ENCODE measurements at regions not wholly inside any gene's neighbourhood (a gene's known extent, or its start where the extent isn't known, plus 50 kb on each side); places are given as distances from the start of the nearest gene placed in this dataset.
"Not testable (repeated sequence)": the region's sequence is repeated elsewhere in the genome, so short reads cannot be mapped to it uniquely, and the experiment has no call there.

- DNase-seq, result no peak
Observed at GRCh38 chr10:91088300-91089140, 131.9 kb upstream of the PCGF5 start.

DNA sequence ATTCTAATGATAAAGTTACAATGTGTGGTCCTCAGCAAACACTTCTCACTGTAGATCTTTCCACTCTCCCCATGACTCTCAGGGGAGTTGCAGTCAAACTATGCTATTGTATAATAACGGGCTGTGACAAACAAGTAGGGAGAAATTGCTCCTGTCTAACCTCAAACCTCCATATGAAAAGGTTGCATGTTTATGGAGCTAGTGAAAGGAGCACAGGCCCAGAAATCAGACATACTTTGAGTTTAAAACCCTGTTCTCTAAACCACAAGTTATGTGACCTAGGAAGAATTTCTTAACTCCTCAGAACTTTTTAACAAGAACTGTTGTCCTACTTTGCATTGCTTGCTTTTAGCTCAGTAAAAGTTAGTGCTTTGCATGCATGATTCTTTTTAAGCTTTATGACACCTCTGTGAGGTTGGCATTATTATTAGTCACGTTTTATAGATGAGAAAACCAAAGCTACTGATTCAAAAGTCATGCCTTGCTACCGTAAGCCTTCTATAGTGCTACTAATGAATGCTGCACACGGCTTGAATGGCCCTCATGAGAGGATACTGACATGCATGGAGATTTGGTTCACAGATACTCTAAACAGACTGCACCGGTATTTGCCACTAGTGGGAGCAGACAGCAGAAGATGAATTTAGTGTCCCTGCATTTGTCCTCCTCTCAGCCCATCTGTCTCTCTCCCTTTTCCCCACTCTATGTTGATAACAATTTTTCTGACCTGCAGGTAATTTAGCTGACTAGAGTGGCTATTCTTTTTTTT lies 129.5 kb upstream of the PCGF5 start:
- no peak for DNase-seq

DNA sequence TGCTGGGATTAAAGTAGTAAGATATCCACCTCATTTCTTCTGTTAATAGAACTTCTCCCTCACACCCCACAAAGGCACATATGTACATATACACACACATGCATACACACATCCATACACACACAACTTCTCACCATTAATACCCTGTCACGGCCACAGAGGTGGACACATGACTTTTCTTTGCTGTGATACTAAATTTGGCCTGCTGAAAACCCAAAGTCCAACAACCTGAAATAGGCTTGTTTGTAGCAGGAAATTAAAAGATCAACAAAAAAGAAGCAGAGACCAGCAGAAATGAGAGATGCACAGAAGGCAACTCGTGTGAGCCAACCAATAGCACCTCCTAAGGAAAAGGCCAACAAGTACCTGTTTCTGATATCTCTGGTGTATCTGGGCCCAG lies 128.7 kb upstream of the PCGF5 start:
- DNase-seq, result no peak

GRCh38 chr10:91096274-91096673 lies 124.2 kb upstream of the PCGF5 start:
- DNase-seq, result no peak

DNA sequence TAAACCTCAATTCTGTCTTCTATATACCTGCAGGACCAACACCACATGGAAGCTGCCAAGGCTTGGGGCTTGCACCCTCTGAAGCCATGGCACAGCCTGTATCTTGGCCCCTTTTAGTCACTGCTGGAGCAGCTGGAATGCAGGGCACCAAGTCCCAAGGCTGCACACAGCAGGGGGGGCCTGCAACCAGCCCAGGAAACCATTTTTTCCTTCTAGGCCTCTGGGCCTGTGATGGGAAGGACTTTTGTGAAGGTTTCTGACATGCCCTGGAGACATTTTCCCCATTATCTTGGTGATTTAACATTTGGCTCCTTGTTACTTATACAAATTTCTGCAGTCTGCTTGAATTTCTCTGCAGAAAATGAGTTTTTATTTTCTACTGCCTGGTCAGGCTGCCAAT lies 123.2 kb upstream of the PCGF5 start:
- DNase-seq, result no peak

GRCh38 chr10:91098021-91098420 lies 122.4 kb upstream of the PCGF5 start:
- DNase-seq, result not testable (repeated sequence)

DNA sequence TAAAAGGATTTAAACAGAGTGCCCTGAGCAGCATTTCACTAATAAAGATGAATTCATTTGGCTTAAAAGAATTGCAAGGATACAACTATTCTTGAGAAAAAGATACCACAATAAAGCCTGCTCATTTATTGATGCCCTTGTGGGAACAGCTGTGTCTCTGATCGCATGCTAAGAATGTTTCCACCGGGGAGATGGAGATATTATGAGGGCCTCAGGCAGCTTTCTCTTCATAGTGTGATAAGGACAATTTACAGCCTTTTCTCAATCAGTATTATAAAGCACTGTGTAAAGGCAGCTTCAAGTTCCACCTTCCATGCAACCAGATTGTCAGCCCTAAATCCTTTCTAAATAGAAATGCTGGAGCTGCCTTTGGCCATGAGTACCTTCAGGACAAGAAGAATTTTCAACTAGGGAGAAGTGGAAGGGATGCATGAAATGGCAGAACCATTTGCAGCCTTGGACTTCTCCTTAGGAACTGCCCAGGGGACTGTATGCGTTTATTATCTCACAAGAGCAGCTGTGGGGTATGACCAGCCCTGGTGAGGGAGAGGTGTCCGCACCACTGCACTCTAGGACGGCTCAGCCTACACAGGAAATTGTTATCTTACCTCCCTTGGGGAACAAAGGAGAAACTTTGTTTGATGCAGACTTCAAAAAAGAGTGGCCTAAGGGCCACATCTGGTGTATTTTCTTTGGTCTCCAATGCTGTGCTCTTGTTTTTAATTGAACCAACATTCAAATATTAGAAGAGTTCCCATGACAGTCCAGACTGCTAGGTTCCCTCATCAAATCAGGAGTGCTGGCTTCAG lies 116.9 kb upstream of the PCGF5 start:
- peak; percentile 20 for DNase-seq

DNA sequence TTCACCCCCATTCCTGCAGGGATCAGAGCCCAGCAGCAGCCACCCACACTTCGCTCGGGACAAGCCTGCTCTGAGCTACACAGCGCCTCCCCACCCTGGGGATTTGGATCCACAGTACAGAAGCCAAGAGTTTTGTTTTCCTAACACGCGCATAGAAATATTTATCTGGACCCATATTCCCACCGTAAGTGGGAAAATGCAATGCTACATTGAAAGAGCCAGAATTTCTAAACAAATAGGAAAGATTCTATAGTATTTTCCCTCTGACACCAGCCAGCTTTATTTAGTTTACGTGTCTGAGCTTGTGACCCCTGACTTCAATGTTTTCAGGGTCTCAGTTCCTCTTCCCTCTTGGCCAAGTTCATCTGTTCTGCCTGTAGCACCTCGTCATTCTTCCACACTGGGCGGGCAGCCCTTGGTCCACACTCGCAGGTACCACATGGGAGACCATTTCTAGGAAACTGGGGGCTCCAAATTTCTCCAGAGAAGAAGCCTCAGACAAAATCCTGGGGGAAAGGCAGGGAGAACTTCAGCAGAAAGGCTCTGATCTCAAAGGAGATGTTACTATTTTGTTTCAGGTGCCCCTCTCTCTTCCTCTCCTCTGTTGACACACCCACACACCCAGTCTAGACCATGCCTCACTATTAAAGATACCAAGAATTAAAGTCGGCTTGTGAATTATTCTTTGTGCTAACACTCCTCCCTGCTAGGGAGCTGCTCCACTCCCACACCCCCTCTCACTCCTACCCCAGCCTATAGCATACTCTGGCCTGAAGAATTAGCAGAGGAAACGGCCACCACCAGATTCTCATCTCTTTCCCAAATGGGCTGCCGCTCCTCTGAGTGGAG lies 116.0 kb upstream of the PCGF5 start:
- no peak for DNase-seq

DNA sequence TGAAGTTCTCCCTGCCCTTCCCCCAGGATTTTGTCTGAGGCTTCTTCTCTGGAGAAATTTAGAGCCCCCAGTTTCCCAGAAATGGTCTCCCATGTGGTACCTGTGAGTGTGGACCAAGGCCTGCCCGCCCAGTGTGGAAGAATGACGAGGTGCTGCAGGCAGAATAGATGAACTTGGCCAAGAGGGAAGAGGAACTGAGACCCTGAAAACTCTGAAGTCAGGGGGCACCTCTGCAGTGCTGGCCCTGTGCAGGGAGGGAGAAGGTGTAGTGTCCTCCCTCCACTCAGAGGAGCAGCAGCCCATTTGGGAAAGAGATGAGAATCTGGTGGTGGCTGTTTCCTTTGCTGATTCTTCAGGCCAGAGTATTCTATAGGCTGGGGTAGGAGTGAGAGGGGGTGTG lies 115.2 kb upstream of the PCGF5 start:
- DNase-seq, result no peak

DNA sequence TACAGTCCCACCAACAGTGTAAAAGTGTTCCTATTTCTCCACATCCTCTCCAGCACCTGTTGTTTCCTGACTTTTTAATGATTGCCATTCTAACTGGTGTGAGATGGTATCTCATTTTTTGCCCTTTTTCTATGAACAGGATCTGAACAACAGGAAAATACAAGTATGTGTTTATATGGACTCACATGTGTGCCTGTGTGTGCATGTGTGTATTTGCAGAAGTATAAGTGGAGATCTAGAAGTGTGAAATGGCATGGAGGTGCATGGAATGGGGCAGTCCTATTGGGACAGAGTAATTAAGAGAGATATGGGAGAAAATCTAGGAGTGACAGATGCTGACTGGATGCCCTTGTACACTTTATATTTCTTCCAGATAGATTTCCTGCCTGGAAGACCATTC lies 111.6 kb upstream of the PCGF5 start:
- DNase-seq, result no peak

DNA sequence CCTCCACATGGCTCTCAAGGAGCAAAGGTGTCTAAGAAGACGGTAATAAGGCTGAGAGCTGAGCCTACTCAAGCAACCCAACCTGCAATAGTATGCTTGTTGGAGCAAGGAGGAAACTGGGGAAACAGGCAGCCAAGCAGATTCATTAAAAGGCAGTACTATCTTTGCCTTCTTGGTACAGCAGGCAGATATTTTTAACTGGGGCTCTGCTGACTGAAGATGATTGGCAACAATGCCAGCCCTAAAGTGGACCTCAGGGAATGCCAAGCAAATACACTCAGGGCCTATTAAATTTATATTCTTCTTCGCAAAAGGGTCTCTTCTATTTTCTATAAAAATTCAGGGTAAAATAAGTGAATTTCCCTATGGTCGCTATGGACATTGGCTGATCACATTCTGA lies 109.4 kb upstream of the PCGF5 start:
- no peak for DNase-seq

GRCh38 chr10:91115618-91116390 lies 104.7 kb upstream of the PCGF5 start:
- DNase-seq, result no peak

GRCh38 chr10:91117505-91117904 lies 103.0 kb upstream of the PCGF5 start:
- no peak for DNase-seq

DNA sequence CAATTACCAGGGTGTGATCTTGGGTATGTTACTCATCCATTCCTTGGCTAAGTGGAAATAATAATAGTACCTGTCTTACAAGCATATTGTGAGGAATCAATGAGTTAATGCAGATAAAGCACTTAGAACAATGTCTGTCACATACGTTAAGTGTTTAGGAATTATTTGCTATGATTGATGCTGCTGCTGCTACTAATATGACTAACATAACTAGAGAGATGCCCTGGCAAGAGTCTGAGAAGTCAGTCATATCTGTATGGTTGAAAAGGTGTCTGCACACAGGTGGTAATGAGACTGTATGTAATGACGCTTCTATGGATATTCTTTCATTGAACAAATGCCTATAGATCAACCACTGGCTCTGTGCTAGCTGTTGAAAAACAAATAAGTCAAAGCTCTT lies 100.1 kb upstream of the PCGF5 start:
- no peak for DNase-seq

GRCh38 chr10:91123261-91123660 lies 97.2 kb upstream of the PCGF5 start:
- no peak for DNase-seq

DNA sequence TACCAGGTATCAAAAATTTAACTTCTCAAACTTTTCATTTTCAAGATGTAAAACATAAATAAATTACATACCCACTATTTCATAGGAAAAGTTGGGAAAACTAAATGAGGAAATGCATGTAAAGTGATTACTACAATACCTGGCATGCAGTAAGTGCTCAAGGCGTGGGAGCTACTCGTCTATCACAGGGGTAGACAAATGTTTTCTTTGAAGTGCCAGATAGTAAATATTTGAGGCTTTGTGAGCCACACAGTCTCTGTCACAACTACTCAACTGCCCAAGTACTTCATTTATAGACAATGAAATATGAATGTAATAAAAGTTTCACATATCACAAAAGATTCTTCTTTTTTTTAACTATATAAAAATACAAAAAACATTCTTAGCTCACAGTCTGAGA lies 96.4 kb upstream of the PCGF5 start:
- no peak for DNase-seq

DNA sequence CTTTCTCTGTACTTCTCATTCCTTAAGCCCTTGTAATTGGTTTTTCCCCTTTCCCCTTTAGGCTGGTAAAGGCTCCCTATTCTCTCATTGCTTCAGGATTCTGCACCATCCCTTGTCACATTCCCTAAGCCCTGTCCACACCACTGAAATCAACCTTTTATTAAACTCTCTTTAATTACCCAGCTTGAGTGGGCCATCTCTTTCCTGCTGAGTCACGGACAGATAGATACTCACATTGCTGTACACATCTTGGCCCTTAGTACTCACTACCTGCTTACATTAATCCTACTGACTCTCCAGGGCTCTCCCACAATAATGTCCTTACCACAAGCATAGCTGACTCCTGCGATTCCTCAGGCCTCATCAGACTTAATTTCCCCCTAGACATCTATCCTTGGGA lies 94.0 kb upstream of the PCGF5 start:
- no peak for DNase-seq

GRCh38 chr10:91127341-91128082 lies 93.0 kb upstream of the PCGF5 start:
- DNase-seq, result no peak

DNA sequence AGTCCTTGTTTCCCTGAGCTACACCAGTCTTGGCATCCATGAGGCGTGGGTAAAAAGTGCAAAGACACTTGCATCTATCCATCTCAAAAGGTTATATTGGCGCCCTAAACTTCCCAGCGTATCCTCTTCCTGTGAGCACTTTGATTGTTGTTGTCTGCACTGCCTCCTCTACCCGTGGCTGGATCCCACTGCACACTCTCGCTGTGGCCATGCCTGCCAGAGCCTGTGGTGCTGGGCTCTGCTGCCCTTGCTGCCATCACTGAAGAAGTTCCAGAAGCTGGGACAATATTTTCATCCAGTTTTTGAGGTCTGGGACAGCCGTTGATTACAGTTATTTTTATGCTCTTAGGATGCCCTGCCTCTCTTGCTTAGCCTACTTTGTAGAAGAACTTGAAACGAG lies 85.3 kb upstream of the PCGF5 start:
- no peak for DNase-seq

DNA sequence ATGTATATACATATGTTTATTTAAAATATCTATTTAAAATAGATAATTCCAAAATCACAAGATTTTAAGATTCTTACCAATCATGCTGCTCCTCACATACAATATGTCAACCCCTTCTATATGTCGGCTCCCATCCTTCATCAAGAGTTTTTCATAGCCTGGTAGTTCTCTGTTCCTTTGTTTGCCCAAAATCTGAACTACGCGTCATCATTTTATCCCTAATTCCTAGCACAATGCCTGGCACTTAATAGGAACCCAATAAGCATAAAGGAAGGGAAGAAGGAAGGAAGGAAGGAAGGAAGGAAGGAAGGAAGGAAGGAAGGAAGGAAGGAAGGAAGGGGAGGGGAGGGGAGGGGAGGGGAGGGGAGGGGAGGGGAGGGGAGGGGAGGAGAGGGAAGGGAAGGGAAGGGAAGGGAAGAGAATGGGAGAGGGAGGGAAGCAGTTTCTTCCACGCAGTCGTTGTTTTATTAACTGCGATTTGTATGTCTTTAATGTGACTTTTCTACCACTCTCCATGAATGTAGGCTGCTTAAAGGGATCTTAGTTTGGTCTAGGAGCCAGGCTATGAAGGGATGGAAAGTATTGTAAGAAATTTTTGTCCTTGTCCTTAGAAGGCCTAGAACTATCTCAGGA lies 83.3 kb upstream of the PCGF5 start:
- no peak for DNase-seq
